Endothelial cell (in vitro differentiated cells): ENCODE measurements at regions not wholly inside any gene's neighbourhood (a gene's known extent, or its start where the extent isn't known, plus 50 kb on each side); places are given as distances from the start of the nearest gene placed in this dataset.

Source experiments
- DNase-seq: peaks from one replicate; pipeline ENCODE4 v3.0.0; 2021; ENCODE audit warnings: low spot score
- H3K27ac Mint-ChIP-seq: one replicate; pipeline ENCODE4 v1.8.0; 2021; ENCODE audit warnings: mixed read lengths, inconsistent platforms; ENCODE audit not compliant: unreplicated experiment
- H3K27me3 Mint-ChIP-seq: one replicate; pipeline ENCODE4 v1.8.0; 2021; ENCODE audit warnings: mild to moderate bottlenecking, moderate library complexity, mixed read lengths, inconsistent platforms; ENCODE audit not compliant: unreplicated experiment
- H3K36me3 Mint-ChIP-seq: one replicate; pipeline ENCODE4 v1.8.0; 2021; ENCODE audit warnings: mild to moderate bottlenecking, low read depth, mixed read lengths, inconsistent platforms; ENCODE audit not compliant: unreplicated experiment
- H3K4me1 Mint-ChIP-seq: one replicate; pipeline ENCODE4 v1.8.0; 2021; ENCODE audit warnings: mild to moderate bottlenecking, mixed read lengths, inconsistent platforms; ENCODE audit not compliant: unreplicated experiment
- H3K4me3 Mint-ChIP-seq: one replicate; pipeline ENCODE4 v1.8.0; 2021; ENCODE audit warnings: mild to moderate bottlenecking, mixed read lengths, inconsistent platforms; ENCODE audit not compliant: unreplicated experiment
- H3K9me3 Mint-ChIP-seq: one replicate; pipeline ENCODE4 v1.8.0; 2021; ENCODE audit warnings: mixed read lengths, inconsistent platforms; ENCODE audit not compliant: unreplicated experiment
- CTCF ChIP-seq: fragments of 200-600 bp; sonication (generic); IDR thresholded peaks from one replicate; pipeline ENCODE4 v1.5.0; 2021; ENCODE audit warnings: antibody characterized with exemption; ENCODE audit not compliant: unreplicated experiment

- no peak for DNase-seq
- H3K4me3 Mint-ChIP-seq, result no peak overlapping the region
- no peak for TF ChIP-seq CTCF
- no peaks in the 10 kb centered on the region for H3K36me3 Mint-ChIP-seq
- no peak overlapping the region for H3K27ac Mint-ChIP-seq
- H3K4me1 Mint-ChIP-seq, result no peaks in the 10 kb centered on the region
- peaks cover 1% of the 10 kb centered on the region for H3K27me3 Mint-ChIP-seq
- H3K9me3 Mint-ChIP-seq, result no peaks in the 10 kb centered on the region
Measured at GRCh38 chr6:67875877-67876383, 759.2 kb upstream of the ADGRB3 start.

GRCh38 chr6:67870321-67870720 lies 764.8 kb upstream of the ADGRB3 start:
- Mint-ChIP-seq H3K27ac (no peak overlapping the region), H3K9me3 (no peaks in the 10 kb centered on the region)

GRCh38 chr6:67863346-67863745 lies 771.7 kb upstream of the ADGRB3 start:
- TF ChIP-seq CTCF, result no peak
- Mint-ChIP-seq H3K36me3 (no peaks in the 10 kb centered on the region), H3K4me1 (no peaks in the 10 kb centered on the region), H3K27me3 (no peaks in the 10 kb centered on the region), H3K27ac (no peak overlapping the region), H3K4me3 (no peak overlapping the region), H3K9me3 (no peaks in the 10 kb centered on the region)
- DNase-seq, result no peak

More at GRCh38 chr6:67870321-67870720, 764.8 kb upstream of the ADGRB3 start:
- DNase-seq, result no peak
- H3K36me3 Mint-ChIP-seq, result no peaks in the 10 kb centered on the region
- TF ChIP-seq CTCF, result no peak
- H3K4me3 Mint-ChIP-seq, result no peak overlapping the region
- peaks cover 1% of the 10 kb centered on the region for H3K27me3 Mint-ChIP-seq
- H3K4me1 Mint-ChIP-seq, result no peaks in the 10 kb centered on the region

- Mint-ChIP-seq H3K36me3 (no peaks in the 10 kb centered on the region), H3K4me3 (no peak overlapping the region), H3K27ac (no peak overlapping the region), H3K9me3 (no peaks in the 10 kb centered on the region), H3K4me1 (no peaks in the 10 kb centered on the region), H3K27me3 (no peaks in the 10 kb centered on the region)
- DNase-seq, result no peak
- TF ChIP-seq CTCF, result no peak
Measured at GRCh38 chr6:67854098-67854497, 781.0 kb upstream of the ADGRB3 start.

- no peak for DNase-seq
- Mint-ChIP-seq H3K27me3 (no peaks in the 10 kb centered on the region), H3K4me3 (no peak overlapping the region), H3K9me3 (no peaks in the 10 kb centered on the region), H3K36me3 (no peaks in the 10 kb centered on the region), H3K27ac (no peak overlapping the region), H3K4me1 (no peaks in the 10 kb centered on the region)
- TF ChIP-seq CTCF, result no peak
Measured at GRCh38 chr6:67839818-67840217, 795.3 kb upstream of the ADGRB3 start.
